Neural cell (in vitro differentiated cells): ENCODE measurements at regions not wholly inside any gene's neighbourhood (a gene's known extent, or its start where the extent isn't known, plus 50 kb on each side); places are given as distances from the start of the nearest gene placed in this dataset.

Source experiments
- H2AFZ ChIP-seq: fragments of 200-600, 300-800 bp; sonication (generic), shearing (Covaris generic); 2 replicates; pipeline ENCODE4 v1.6.0; 2014; ENCODE audit warnings: low read depth, mild to moderate bottlenecking, antibody characterized with exemption, low read length, moderate library complexity
- H3F3A ChIP-seq: fragments of 200-600 bp; shearing (Covaris generic); 2 replicates; pipeline ENCODE4 v1.6.1; 2016; ENCODE audit warnings: mild to moderate bottlenecking, moderate library complexity, mixed read lengths, antibody characterized with exemption, low read length; ENCODE audit not compliant: insufficient read depth, poor library complexity, severe bottlenecking
- H3K27ac ChIP-seq: fragments of 200-600, 300-800 bp; sonication (generic), shearing (Covaris generic); 2 replicates; pipeline ENCODE4 v1.5.1; 2014; ENCODE audit warnings: mild to moderate bottlenecking, low read length, moderate library complexity
- H3K27me3 ChIP-seq: fragments of 300-800, 200-600 bp; sonication (generic), shearing (Covaris generic); 2 replicates; pipeline ENCODE4 v1.6.0; 2014; ENCODE audit warnings: mild to moderate bottlenecking, low read depth, low read length, moderate library complexity; ENCODE audit not compliant: insufficient read depth
- H3K36me3 ChIP-seq: fragments of 300-800, 200-600 bp; sonication (generic), shearing (Covaris generic); 2 replicates; pipeline ENCODE4 v1.5.1; 2014; ENCODE audit warnings: mild to moderate bottlenecking, antibody characterized with exemption, low read length, moderate library complexity; ENCODE audit not compliant: insufficient read depth
- H3K4me2 ChIP-seq: fragments of 300-800, 200-600 bp; sonication (generic), shearing (Covaris generic); 2 replicates; pipeline ENCODE4 v1.6.0; 2014; ENCODE audit warnings: mild to moderate bottlenecking, low read length
- H3K4me3 ChIP-seq: fragments of 300-800, 200-600 bp; sonication (generic), shearing (Covaris generic); 2 replicates; pipeline ENCODE4 v1.5.1; 2014; ENCODE audit warnings: mild to moderate bottlenecking, low read length, moderate library complexity
- H3K79me2 ChIP-seq: fragments of 200-600 bp; shearing (Covaris generic); replicated peaks from 2 replicates; pipeline ENCODE4 v1.6.0; 2014; ENCODE audit warnings: mild to moderate bottlenecking, low read length, moderate library complexity; ENCODE audit not compliant: insufficient read depth
- H3K9ac ChIP-seq: fragments of 300-800, 200-600 bp; sonication (generic), shearing (Covaris generic); 2 replicates; pipeline ENCODE4 v1.6.1; 2016; ENCODE audit warnings: mild to moderate bottlenecking, low read length, mixed read lengths
- H3K9me2 ChIP-seq: fragments of 200-600 bp; shearing (Covaris generic); 2 replicates; pipeline ENCODE4 v1.6.1; 2016; ENCODE audit warnings: mild to moderate bottlenecking, low read length, mixed read lengths; ENCODE audit not compliant: insufficient read depth
- H3K9me3 ChIP-seq: fragments of 200-600, 300-800 bp; sonication (generic), shearing (Covaris generic); 2 replicates; pipeline ENCODE4 v1.6.1; 2016; ENCODE audit warnings: mild to moderate bottlenecking, mixed run types, low read length, moderate library complexity, mixed read lengths
- H4K20me1 ChIP-seq: fragments of 200-600 bp; shearing (Covaris generic); 2 replicates; pipeline ENCODE4 v1.6.1; 2016; ENCODE audit warnings: mild to moderate bottlenecking, mixed run types; ENCODE audit not compliant: insufficient read depth
- EP300 ChIP-seq: fragments of 450-650 bp; conservative IDR thresholded peaks from 2 replicates; pipeline ENCODE4 v1.6.1; 2014; ENCODE audit warnings: antibody characterized with exemption, mild to moderate bottlenecking, moderate library complexity; ENCODE audit not compliant: poor library complexity, severe bottlenecking
- EZH2 ChIP-seq: fragments of 200-600, 300-800 bp; shearing (Covaris generic), sonication (generic); IDR thresholded peaks from 2 replicates; pipeline ENCODE4 v1.6.1; 2014; ENCODE audit warnings: antibody characterized with exemption, low read length, borderline replicate concordance, mild to moderate bottlenecking; ENCODE audit not compliant: insufficient read depth, poor library complexity, severe bottlenecking
- MXI1 ChIP-seq: fragments of 450-650 bp; conservative IDR thresholded peaks from 2 replicates; pipeline ENCODE4 v1.6.1; 2014; ENCODE audit warnings: antibody characterized with exemption, mild to moderate bottlenecking; ENCODE audit not compliant: poor library complexity, severe bottlenecking
- POLR2AphosphoS5 ChIP-seq: IDR thresholded peaks from 2 replicates; pipeline ENCODE4 v1.6.1; 2012
- RAD21 ChIP-seq: fragments of 450-650 bp; conservative IDR thresholded peaks from 2 replicates; pipeline ENCODE4 v1.6.1; 2014; ENCODE audit warnings: antibody characterized with exemption, mild to moderate bottlenecking, moderate library complexity
- SMC3 ChIP-seq: fragments of 450-650 bp; conservative IDR thresholded peaks from 2 replicates; pipeline ENCODE4 v1.6.1; 2014; ENCODE audit warnings: antibody characterized with exemption, mild to moderate bottlenecking, moderate library complexity; ENCODE audit not compliant: poor library complexity
- TAF1 ChIP-seq: IDR thresholded peaks from 2 replicates; pipeline ENCODE4 v1.6.1; 2012; ENCODE audit warnings: low read depth
- TF ChIP-seq, protein P1 (sequence below): fragments of 450-650 bp; IDR thresholded peaks from 2 replicates; pipeline ENCODE4 v1.5.1; 2014; ENCODE audit warnings: antibody characterized with exemption, mild to moderate bottlenecking, moderate library complexity; ENCODE audit not compliant: poor library complexity, severe bottlenecking
- TF ChIP-seq, protein P2 (sequence below): IDR thresholded peaks from 2 replicates; pipeline ENCODE4 v1.6.1; 2012; ENCODE audit warnings: borderline replicate concordance

DNA sequence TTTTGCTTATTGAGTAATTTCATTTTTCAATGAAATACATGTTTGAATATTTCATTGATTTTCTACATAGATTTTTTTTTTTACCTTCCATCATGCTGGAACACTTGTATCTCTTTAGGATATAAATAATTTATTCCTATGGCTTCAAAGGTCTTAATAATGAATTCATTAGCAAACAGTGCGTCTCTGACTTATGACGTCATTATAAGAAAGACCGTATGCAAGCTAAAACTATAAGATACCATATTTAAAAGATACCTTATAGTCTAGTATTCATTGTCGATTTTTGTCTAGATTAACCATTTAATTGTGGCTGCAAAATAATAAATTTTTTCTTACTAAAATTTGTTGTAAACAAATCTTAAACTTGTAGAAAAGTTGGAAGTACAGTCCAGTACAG lies 187.7 kb upstream of the CHD1 start:
- H3K27ac ChIP-seq: no peak overlapping the region
- H3K27me3 ChIP-seq: no peaks in the 10 kb centered on the region
- H3K36me3 ChIP-seq: no peaks in the 10 kb centered on the region
- H3K4me2 ChIP-seq: no peak overlapping the region
- no peaks in the 10 kb centered on the region for H4K20me1 ChIP-seq
- H3K79me2 ChIP-seq: no peaks in the 10 kb centered on the region
- no peaks in the 10 kb centered on the region for H3K9me2 ChIP-seq
- no peak overlapping the region for H2AFZ ChIP-seq
- TF ChIP-seq TAF1: no peak
- TF ChIP-seq, protein P1, sequence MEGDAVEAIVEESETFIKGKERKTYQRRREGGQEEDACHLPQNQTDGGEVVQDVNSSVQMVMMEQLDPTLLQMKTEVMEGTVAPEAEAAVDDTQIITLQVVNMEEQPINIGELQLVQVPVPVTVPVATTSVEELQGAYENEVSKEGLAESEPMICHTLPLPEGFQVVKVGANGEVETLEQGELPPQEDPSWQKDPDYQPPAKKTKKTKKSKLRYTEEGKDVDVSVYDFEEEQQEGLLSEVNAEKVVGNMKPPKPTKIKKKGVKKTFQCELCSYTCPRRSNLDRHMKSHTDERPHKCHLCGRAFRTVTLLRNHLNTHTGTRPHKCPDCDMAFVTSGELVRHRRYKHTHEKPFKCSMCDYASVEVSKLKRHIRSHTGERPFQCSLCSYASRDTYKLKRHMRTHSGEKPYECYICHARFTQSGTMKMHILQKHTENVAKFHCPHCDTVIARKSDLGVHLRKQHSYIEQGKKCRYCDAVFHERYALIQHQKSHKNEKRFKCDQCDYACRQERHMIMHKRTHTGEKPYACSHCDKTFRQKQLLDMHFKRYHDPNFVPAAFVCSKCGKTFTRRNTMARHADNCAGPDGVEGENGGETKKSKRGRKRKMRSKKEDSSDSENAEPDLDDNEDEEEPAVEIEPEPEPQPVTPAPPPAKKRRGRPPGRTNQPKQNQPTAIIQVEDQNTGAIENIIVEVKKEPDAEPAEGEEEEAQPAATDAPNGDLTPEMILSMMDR: no peak
- TF ChIP-seq MXI1: no peak
- no peak for TF ChIP-seq EZH2
- TF ChIP-seq EP300: no peak
- TF ChIP-seq, protein P2, sequence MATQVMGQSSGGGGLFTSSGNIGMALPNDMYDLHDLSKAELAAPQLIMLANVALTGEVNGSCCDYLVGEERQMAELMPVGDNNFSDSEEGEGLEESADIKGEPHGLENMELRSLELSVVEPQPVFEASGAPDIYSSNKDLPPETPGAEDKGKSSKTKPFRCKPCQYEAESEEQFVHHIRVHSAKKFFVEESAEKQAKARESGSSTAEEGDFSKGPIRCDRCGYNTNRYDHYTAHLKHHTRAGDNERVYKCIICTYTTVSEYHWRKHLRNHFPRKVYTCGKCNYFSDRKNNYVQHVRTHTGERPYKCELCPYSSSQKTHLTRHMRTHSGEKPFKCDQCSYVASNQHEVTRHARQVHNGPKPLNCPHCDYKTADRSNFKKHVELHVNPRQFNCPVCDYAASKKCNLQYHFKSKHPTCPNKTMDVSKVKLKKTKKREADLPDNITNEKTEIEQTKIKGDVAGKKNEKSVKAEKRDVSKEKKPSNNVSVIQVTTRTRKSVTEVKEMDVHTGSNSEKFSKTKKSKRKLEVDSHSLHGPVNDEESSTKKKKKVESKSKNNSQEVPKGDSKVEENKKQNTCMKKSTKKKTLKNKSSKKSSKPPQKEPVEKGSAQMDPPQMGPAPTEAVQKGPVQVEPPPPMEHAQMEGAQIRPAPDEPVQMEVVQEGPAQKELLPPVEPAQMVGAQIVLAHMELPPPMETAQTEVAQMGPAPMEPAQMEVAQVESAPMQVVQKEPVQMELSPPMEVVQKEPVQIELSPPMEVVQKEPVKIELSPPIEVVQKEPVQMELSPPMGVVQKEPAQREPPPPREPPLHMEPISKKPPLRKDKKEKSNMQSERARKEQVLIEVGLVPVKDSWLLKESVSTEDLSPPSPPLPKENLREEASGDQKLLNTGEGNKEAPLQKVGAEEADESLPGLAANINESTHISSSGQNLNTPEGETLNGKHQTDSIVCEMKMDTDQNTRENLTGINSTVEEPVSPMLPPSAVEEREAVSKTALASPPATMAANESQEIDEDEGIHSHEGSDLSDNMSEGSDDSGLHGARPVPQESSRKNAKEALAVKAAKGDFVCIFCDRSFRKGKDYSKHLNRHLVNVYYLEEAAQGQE: no peak
- no peak for TF ChIP-seq POLR2AphosphoS5
- no peak for TF ChIP-seq SMC3
- no peak for TF ChIP-seq RAD21
- no peaks in the 10 kb centered on the region for H3F3A ChIP-seq
- H3K9ac ChIP-seq: no peak overlapping the region
- H3K9me3 ChIP-seq: no peaks in the 10 kb centered on the region
- no peak overlapping the region for H3K4me3 ChIP-seq

DNA sequence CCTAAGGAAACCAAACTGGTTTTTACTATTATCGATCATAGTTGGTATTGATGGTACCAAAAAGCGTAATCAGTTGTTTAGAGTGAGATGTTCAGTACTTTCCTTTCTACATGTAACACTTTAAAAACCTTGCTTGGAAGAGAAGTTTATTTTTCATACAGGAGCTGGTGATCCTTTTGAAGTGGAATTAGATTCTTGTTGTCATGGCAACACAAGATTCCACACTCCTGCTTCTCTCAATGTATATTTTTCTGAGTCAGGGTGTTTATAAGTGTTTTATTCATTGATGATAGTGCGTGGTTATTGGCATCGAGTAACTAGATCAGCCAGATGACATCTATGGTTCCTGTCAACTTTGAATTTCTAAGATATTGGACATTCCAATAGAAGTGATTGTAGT lies 181.1 kb upstream of the CHD1 start:
- Histone ChIP-seq H3K4me3 (no peak overlapping the region), H3K36me3 (no peaks in the 10 kb centered on the region), H3K79me2 (no peaks in the 10 kb centered on the region), H3K9ac (no peak overlapping the region), H4K20me1 (no peaks in the 10 kb centered on the region), H3K27ac (no peak overlapping the region), H3K4me2 (no peak overlapping the region), H3K9me3 (no peaks in the 10 kb centered on the region), H3K27me3 (no peaks in the 10 kb centered on the region), H3K9me2 (no peaks in the 10 kb centered on the region), H2AFZ (no peak overlapping the region), H3F3A (no peaks in the 10 kb centered on the region)
- TF ChIP-seq, protein P1: no peak
- TF ChIP-seq TAF1: no peak
- no peak for TF ChIP-seq POLR2AphosphoS5
- no peak for TF ChIP-seq SMC3
- no peak for TF ChIP-seq EZH2
- no peak for TF ChIP-seq EP300
